Suprapubic skin (tissue), 3 donors: ENCODE measurements at regions not wholly inside any gene's neighbourhood (a gene's known extent, or its start where the extent isn't known, plus 50 kb on each side); places are given as distances from the start of the nearest gene placed in this dataset.

ENCODE experiments used
- CTCF ChIP-seq, 2 donors: fragments of 200-600 bp in 1 of 2; fragments of 450-650 bp in 1 of 2; sonication (generic) in 1 of 2; IDR thresholded peaks; one replicate each; pipeline ENCODE4 v1.5.1; 2016 to 2019; ENCODE audit warnings: antibody characterized with exemption in 2 of 2, mild to moderate bottlenecking in 1 of 2, moderate library complexity in 1 of 2
- EP300 ChIP-seq: sonication (generic); formaldehyde crosslinking; IDR thresholded peaks from one replicate; pipeline ENCODE4 v1.6.1; 2017; ENCODE audit warnings: antibody characterized with exemption
- POLR2A ChIP-seq, 2 donors: fragments of 450-650 bp; IDR thresholded peaks; one replicate each; pipeline ENCODE4 v1.6.1; 2017; ENCODE audit warnings: antibody characterized with exemption in 2 of 2, mild to moderate bottlenecking in 2 of 2, moderate library complexity in 2 of 2

- no peak for TF ChIP-seq CTCF (IDR thresholded peaks at IDR 0.05)
- TF ChIP-seq EP300, result no peak
- no peak for TF ChIP-seq POLR2A (IDR thresholded peaks at IDR 0.05)
Observed at GRCh38 chr20:11546939-11547338, 370.8 kb upstream of the BTBD3 start.
